GM21381 (cell line): ENCODE measurements at regions not wholly inside any gene's neighbourhood (a gene's known extent, or its start where the extent isn't known, plus 50 kb on each side); places are given as distances from the start of the nearest gene placed in this dataset.

Experiments used
- ATAC-seq: cut with Tn5 transposase; IDR thresholded peaks from one replicate; pipeline ENCODE4 v1.9.1; 2021; ENCODE audit warnings: mild to moderate bottlenecking, moderate library complexity; ENCODE audit not compliant: unreplicated experiment

DNA sequence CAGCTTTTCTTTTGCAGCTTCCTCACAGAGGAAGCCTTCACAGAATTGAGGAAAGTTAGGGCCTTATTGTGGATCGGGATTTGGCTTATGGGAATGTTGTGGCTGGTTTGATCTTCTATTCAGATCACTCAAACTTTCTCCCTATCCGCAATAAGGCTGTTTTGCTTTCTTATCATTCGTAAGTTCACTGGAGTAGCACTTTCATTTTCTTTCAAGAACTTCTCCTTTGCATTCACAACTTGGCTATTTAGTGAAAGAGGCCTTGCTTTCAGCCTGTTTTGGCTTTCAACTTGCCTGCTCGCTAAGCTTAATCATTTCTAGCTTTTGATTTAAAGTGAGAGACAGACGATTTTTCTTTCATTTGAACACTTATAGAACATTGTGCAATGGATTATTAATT is 181.9 kb upstream of the B3GALT2 start:
- ATAC-seq, result peak; percentile 74

DNA sequence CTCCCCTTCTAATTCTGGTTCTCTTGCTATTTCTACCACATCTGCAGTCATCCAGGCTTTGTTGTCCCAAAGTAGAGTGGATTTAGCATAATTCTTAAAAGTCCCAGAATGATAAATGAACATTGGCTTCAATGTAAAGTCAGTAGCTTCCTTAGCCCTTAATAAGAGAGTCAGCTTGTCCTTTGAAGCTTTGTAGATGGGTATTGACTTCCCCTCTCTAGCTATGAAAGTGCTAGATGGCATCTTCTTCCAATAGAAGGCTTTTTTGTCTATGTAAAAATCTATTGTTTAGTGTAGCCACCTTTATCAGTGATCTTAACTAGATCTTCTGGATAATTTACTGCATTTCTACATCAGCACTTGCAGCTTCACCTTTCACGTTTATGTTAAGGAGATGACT is 181.4 kb upstream of the B3GALT2 start:
- peak; percentile 14 for ATAC-seq

DNA sequence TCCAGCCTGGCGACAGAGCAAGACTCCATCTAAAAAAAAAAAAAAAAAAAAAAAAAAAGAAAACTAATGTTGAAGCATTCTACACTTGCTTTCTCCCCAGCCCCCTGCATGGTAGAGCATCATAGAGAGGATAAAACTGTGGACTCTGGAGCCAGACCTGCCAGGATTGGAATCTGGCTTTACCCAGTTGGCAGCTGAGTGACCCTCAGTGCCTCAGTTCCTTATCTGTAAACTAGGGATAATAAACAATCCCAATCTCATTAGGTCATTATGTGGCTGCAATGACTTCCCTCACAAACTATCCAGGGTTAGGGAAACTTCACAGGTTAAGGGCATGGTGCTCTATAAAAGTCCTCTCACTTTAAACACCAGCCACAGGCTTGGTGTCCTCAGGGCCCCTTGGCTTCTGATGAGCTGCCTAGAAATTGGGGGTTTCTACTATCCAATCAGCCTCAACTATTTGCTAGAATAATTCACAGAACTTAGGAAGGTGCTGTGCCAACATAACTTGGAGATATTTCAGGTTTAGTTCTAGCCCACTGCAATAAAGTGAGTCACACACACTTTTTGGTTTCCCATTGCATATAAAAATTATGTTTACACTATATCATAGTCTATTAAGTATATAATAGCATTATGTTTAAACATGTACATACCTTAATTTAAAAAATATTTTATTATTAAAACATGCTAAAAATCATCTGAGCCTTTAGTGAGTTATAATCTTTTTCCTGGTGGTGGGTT is 180.5 kb upstream of the B3GALT2 start:
- no peak for ATAC-seq

DNA sequence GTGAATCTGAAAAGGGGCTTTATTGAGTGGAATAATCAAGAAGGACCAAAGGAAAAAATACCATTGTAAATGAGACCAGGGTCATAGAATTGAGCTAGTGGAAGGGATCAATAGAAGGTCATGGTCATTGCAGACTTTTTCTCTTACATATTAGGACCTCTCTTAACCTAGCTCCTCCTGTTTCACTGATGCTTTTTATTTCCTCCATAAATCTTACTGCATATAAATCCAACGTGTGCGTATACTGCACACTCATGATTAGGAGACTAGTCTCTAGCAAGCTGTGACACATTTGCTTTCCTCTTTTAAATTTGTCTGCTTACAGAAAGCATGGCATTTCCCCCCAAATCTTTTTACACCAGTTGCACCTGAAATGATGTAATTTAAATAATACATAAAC is 179.6 kb upstream of the B3GALT2 start:
- no peak for ATAC-seq

DNA sequence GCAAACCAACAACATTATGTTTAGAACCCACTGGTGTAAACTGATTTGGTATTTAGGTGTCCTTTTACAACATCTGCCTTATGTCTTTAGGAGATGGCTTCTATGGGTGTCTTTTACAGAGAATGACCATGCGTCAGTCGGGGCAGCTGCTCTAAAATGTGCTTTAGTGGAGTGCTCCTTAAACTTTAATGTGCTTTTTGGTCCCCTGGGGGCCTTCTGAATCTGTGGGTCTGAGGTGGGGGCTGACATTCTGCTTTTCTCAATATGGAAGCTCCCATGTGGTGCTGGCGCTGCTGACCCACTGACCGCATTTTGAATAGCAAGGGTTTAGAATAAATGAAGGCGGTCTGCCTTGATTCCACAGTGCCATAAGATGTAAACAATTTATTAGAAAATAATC is 173.2 kb upstream of the B3GALT2 start:
- no peak for ATAC-seq

DNA sequence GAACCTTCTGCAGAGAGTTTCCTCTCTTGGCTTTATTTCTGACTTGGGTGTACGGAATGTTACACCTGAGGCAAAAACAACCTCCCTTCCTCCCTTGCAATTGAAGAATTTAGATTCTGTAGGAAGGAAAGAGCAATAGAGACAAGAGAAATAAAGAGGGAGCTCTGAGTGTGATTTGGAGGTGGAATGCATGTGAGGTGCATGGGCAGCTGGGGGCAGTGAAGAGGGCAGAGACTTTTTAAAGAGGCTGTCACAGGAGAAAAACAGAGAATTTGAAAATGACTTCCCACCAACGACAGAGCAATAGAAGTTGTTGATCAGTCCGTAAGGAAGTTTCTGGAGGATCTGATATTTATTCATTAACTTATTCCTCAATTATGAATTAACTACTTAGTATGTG is 172.0 kb upstream of the B3GALT2 start:
- no peak for ATAC-seq

DNA sequence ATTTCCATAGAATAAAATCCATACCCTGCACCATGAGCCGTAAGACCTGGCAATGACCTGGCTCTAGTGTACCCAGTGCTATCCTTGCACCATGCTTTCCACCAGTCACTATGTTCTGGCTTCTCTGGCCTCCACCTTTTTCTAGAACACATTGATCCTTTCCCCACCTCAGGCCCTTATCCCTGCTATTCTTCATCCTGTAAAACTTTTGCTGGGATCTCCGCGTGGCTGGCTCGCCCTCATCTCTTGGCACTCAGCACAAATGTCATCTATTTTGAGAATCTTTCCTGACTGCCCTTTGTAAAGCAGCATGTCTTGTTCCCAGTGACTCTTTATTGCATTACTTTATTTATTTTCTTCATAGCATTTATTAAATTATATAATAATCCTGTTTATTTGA is 169.8 kb upstream of the B3GALT2 start:
- ATAC-seq, result no peak

DNA sequence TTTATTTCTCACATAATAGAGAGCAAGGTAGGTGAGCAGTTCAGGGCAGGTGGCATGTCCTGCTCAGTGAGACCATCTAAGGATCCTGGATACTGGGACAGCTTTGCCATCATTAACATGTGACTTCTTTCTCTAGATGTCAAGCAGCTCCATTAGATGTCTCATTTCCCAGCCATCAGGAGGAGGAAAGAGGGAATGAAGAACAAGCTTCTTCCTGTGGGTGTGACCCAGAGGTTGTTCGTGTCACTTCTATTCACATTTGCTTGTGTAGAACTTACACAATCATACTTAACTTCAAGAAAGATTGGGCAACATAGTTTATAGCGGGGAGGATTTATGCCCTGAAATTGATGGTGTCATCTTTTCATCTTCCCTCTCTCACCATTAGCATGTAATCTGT is 169.2 kb upstream of the B3GALT2 start:
- no peak for ATAC-seq

DNA sequence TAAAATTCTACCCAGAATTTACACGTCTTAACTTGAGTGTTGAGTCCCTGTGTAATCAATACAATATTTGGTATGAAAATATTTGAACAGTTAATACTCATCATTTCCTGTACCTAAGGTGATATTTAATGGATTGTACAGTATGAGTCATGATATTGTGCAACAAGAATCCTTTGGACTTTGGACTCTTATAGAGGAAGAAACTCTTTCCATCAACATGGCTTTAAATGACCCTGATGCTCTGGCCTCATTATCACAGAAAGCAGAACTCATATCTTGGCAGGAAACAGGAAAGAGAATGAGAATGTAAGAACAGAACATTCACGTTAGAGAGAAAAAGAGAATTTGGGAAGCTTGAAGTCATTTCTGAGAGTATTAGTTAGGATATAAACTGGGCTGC is 168.8 kb upstream of the B3GALT2 start:
- ATAC-seq, result no peak

DNA sequence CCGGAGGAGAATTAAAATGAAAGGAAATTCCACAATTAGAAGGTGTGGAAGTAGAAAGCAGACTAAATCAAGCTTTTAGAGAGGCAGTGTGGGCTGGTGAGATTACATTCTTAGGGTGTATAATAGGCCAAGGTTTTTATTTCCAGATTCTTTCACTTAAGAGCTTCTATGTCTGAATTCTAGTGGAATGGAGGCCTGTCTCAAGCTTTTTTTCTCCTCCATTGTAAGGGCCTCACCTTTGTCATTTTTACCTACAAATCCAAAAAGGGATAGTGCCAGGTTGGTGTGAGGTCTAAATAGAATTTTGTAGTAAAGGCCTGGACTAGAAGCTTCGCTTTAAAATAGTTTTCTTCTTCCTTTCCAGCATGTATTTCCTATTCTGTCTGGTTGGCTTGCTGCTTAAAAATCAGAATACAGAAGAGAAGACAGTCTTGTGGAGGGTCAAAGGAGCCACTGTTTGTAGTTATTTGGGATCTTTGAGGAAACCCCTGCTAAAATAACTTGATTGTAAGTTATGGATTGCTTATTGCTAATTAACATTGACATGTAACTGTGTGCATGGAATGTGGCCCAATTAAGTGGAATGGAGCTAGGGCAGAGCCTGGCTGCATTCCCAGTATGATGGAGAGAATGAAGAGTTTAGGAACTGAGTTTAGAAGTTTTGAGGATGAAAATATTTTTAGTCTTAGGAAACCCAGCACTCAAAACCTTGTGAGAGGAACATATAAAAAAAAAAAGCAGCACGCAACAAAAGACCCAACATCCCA is 162.5 kb upstream of the B3GALT2 start:
- no peak for ATAC-seq

DNA sequence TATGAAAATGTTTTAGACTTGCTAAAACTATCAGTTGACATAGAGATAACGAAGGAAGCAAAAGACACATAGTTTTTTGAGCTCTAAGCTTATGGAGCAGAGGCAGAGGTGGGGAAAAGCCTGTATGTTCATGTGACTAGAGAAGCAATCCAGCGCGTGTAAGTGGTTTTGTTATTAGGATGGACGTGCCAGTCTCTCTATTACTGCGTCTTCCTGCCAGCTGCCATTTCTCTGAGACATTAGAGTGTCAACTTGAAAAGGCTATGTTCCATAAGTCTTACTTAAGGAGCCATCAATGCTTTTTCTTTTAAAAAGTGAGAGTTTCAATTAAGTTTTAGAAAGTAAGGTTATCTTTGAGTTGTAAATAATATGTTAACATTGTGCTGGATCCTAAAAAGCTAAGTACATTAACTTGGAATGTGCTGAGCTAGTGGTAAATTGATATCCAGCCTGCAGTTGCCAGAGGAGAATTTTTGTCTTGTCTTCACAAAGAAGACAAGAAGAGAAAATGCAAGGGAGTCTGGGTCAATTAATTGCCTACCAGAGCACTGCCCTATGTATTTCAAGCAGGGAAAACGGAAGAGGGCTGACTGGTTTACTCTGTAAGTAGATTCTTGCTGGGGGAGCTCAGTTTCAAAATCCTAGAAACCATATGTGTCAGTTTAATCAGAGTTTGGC is 161.8 kb upstream of the B3GALT2 start:
- no peak for ATAC-seq

DNA sequence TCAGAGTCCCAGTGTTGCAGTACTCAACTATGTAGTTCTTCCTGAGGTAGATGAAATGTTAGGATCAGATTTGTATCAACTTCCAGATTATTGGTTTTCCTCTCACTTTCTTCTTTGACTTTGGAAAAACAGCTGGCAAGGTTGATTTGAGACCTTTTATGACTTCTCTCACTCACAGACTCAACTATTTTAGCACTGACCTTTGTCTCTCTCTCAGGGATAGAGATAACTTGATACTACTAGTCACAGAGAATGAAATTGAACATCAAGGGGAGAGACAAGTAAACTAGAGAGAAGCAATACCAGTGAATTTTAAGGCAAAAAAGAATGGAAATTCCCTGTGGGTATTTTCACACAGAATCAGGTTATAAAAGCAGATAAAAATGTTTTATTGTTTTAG is 159.7 kb upstream of the B3GALT2 start:
- ATAC-seq, result no peak

DNA sequence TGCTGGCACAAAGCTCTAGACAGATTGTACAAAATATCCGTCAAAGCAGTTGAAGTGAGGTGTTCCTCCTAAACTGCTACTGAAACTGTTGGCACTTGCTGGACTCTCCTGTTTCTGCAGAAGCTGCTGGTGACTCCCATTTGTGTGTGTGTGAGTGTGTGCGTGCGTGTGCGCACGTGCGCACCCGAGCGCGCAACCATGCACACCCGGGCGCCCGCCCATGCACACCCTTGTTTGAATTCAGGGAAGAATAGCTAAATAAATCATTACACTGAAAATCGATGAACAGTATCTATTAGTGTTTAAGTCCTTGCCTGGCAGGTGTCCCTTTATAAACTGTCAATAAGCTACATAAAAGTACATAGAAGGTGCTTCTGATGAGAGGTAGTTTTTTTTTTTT is 156.4 kb upstream of the B3GALT2 start:
- ATAC-seq, result no peak

DNA sequence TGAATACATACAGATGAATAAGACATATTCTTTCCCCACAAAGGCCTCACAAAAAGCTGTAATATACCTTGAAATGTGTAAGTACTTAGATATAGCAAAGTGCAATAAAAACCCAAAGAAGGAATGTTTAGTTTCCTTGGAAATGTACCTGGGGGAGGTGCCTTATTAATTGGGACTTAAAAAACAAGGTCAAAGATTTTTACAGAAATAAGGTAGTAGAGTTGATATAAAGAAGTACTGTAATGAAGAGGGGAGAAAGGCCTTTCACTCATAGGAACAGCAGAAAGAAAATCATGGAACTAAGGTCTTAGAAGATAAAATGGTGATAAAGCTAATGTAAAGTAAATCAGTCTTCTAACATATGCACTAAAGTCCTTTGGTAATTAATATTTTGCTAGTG is 153.9 kb upstream of the B3GALT2 start:
- no peak for ATAC-seq

DNA sequence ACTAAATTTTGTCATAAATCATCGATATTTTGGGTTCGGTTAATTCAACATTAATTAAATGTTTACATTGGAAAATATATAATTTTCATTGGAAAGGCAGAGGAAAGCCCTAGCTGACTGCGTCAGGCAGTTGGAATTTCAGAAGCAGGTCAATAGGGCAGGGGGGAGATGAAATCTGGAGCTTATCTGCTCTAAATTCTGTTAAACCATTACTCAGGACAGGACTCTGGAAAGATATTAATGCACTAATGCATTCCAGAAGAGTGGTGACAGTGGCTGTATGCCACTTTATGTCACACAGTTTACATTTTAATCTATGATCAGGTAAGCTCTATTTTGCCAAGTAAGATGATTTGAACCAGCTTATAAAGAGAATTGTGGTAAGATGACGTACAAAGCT is 153.0 kb upstream of the B3GALT2 start:
- no peak for ATAC-seq

DNA sequence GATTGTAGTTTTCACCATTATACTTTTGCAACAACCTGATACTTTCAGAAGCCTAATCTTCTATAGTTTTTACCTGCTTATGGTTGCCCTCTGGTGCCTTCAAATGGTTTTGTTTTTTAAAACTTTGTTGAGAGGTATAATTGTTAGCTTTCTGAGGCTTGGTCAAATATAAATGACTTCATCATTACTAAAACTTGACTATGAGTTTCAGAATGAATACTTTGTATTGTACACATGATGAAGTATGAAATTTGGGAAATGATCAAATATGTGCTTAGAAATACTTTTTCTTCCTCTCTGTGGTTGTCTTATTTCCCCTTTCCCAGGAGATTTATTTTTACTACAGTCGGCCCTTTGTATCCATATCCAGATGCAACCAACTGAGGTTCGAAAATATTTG is 151.8 kb upstream of the B3GALT2 start:
- ATAC-seq, result peak; percentile 60

DNA sequence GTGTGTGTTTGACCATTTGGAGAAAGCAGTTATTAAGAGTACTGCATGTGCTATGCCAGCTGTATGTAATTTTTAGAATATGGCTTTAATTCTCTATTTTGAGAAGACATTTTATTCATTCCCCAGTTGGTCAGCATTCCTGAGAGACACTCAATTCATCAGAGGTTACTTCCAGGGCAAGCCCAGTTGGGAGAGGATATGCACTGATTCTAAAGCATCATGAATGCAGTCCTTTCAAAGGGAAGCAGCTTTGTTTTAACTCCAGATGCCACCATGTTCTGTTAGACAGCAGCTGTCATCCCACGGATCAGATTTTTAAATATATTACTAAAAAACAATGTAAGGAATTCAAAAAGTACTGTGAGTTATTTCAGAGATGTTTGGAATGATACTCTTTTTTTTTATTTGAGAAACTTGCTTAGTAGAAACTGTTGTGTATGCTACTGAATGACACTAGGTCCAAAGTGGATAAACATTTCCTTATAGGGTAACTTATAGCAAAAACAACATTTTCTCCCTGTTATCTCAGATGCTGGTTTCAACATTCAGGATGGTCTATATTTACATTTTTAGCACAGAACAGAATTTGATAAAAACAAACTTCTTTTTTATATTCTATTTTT is 149.5 kb upstream of the B3GALT2 start:
- no peak for ATAC-seq

DNA sequence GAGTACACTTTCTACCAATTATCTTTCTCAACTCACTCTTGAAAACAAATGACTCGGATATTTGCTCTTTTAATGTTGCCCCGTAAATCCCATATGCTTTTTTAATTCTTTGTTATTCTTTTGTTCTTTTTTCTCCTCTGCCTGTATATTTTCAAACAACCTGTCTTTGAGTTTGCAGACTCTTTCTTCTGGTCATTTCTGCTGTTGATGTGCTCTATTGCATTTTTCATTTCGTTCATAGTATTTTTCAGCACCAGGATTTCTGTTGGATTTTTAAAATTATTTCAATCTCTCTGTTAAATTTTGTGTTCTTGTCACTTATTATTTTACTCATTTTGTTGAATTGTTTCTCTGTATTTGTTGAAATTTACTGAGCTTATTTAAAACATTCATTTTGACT is 146.8 kb upstream of the B3GALT2 start:
- no peak for ATAC-seq

DNA sequence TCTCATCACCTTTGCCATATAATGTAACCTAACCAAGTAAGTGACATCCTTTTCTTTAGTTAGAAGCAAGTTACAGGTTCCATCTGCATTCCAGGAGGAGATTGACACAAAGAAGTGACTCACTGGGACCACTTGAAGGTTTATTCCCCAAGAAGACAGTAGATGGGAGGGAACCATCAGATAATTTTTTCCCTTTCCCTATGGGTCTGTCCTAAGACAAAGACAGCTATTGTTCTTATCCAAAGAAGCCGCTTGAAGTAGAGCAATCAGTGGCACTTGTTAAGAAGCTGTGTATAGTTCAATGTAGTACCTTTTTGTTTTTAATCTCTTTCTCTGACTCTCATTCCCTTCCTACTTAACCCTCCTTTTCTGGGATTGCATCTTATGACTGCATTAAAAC is 139.9 kb upstream of the B3GALT2 start:
- ATAC-seq, result no peak

DNA sequence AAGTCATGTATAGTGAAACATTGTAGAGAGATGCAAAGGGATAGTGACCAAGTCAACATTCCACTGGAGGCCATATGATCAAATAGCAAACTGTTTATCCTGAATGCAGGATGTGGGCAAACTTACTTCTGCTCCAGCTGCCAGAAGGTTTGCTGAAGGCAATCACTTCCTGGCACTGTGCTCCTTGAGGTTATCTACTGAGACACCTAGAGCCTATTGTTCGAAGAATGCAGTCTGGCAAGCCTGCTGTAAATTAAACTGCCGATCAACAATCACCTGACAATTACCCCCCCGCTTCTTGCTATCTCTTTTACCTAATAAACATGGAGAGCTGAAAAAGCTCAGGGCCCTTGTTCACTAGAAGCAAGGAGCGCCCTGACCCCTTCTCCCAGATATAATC is 139.4 kb upstream of the B3GALT2 start:
- ATAC-seq, result no peak

DNA sequence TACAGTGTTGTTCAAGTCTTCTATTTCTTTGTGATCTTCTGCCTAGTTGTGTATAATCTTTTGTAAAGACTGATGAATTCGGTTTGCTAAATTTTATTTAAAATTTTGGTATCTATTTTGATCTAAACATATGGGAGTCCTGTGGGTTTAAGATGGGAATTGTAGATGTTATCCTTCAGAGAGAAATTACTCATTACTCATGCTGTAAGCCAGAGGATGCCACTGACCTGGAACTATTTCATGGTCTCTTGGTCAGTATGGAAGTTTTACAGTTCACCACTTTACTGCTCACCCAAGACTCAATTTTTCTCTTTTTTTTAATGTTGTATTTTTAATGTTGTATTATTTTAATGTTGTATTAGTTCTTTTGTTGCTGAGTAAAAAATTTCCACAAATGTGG is 138.6 kb upstream of the B3GALT2 start:
- ATAC-seq, result no peak

DNA sequence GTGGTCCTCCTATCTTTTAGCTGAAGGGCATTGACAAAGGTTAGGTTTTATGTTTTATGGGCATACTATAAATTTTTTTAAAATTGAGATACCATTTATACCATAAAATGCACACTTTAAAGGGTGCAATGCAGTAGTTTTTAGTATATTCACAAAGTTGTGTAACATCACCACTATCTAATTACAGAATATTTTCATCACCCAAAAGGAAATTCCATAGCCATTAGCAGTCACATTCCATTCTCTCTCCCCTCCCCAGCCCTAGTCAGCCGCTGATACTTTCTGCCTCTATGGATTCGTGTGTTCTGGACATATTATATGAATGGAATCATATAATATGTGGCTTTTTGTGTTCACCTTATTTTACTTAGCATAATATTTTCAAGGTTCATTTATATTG is 135.8 kb upstream of the B3GALT2 start:
- no peak for ATAC-seq
